Chondrocyte (in vitro differentiated cells): ENCODE measurements at regions not wholly inside any gene's neighbourhood (a gene's known extent, or its start where the extent isn't known, plus 50 kb on each side); places are given as distances from the start of the nearest gene placed in this dataset.

Source experiments
- DNase-seq: peaks from one replicate; pipeline ENCODE4 v3.0.0; 2021; ENCODE audit warnings: mixed read lengths, low spot score
- H3K27ac Mint-ChIP-seq: one replicate; pipeline ENCODE4 v1.8.0; 2021; ENCODE audit warnings: mild to moderate bottlenecking, moderate library complexity, mixed read lengths; ENCODE audit not compliant: unreplicated experiment
- H3K27me3 Mint-ChIP-seq: 2 replicates; pipeline ENCODE4 v1.8.0; 2021; ENCODE audit warnings: low read depth, mixed read lengths
- H3K36me3 Mint-ChIP-seq: 2 replicates; pipeline ENCODE4 v1.8.0; 2021; ENCODE audit warnings: low read depth, mixed read lengths
- H3K4me1 Mint-ChIP-seq: 2 replicates; pipeline ENCODE4 v1.8.0; 2021; ENCODE audit warnings: low read depth, mild to moderate bottlenecking, mixed read lengths
- H3K4me3 Mint-ChIP-seq: one replicate; pipeline ENCODE4 v1.8.0; 2021; ENCODE audit warnings: mild to moderate bottlenecking, moderate library complexity, mixed read lengths; ENCODE audit not compliant: unreplicated experiment
- H3K9me3 Mint-ChIP-seq: 2 replicates; pipeline ENCODE4 v1.8.0; 2021; ENCODE audit warnings: low read depth, mixed read lengths
- TF ChIP-seq, protein P1 (sequence below): fragments of 200-600 bp; sonication (generic); IDR thresholded peaks from 2 replicates; pipeline ENCODE4 v1.5.0; 2021; ENCODE audit warnings: antibody characterized with exemption, mild to moderate bottlenecking, moderate library complexity

DNA sequence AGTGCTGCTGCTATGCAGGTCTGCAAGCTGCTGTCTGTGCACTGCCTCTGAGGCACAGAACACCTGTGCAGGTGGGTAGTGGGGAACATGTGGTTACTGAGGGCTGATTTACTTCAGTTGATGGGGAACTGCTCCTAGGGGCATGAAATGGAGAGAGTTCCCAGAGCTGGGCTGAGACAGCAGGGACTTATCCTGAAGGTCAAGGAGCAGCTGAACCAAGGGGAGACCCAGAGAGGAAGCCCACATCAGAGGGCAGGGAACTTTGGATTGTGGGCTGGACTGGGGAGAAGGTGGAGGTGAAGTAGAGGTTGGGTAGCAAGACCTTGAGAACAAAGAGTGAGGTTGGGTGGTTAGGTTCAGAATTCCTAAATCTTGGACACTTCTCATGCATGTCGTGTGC lies 311.9 kb downstream of the AACS start:
- Mint-ChIP-seq H3K4me3 (no peak overlapping the region), H3K27ac (no peak overlapping the region), H3K9me3 (peaks cover 20% of the 10 kb centered on the region), H3K4me1 (no peaks in the 10 kb centered on the region), H3K36me3 (no peaks in the 10 kb centered on the region), H3K27me3 (no peaks in the 10 kb centered on the region)
- no peak for DNase-seq
- TF ChIP-seq, protein P1, sequence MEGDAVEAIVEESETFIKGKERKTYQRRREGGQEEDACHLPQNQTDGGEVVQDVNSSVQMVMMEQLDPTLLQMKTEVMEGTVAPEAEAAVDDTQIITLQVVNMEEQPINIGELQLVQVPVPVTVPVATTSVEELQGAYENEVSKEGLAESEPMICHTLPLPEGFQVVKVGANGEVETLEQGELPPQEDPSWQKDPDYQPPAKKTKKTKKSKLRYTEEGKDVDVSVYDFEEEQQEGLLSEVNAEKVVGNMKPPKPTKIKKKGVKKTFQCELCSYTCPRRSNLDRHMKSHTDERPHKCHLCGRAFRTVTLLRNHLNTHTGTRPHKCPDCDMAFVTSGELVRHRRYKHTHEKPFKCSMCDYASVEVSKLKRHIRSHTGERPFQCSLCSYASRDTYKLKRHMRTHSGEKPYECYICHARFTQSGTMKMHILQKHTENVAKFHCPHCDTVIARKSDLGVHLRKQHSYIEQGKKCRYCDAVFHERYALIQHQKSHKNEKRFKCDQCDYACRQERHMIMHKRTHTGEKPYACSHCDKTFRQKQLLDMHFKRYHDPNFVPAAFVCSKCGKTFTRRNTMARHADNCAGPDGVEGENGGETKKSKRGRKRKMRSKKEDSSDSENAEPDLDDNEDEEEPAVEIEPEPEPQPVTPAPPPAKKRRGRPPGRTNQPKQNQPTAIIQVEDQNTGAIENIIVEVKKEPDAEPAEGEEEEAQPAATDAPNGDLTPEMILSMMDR, result no peak

DNA sequence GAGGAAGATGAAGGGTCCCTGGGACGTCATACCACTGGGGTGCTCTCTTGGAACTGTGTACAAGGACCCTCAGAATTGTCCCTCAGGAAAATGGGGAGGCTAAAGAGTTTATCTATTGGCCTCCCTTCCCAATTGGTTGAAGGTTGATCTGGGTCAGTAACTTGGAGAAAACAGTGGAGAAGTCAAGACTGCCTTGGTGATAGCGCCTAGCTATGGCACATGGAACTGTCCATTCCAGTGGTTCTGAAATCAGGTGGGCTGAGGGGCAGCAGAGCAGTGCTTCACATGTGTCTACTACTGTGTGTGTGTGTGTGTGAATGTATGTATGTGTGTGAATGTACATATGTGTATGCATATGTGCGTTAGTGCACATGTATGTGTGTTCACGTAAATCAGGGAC lies 316.1 kb downstream of the AACS start:
- TF ChIP-seq, protein P1, result no peak
- H3K4me1 Mint-ChIP-seq, result no peaks in the 10 kb centered on the region

DNA sequence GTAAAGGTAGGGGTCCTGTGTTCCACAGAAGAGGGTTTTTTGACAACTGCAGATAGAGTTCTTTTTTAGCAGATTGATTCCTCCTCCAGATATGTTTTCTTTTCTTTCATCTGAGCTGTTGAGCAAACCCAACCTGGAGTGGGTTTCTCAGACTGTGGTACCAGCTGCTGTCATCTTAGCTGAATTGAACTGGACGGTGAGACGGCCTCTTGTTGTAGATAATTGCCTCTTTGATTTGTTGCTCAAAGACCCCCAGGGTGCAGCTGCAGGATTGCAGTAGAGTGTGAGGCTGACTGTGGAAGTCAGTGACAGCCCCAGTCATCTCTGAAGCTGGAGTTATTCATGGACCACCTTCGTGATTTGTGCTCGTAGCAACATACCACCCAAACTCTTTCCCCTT lies 317.7 kb downstream of the AACS start:
- H3K27ac Mint-ChIP-seq, result no peak overlapping the region
- no peaks in the 10 kb centered on the region for H3K36me3 Mint-ChIP-seq
- TF ChIP-seq, protein P1, result no peak
- H3K9me3 Mint-ChIP-seq, result peaks cover 16% of the 10 kb centered on the region
- no peaks in the 10 kb centered on the region for H3K27me3 Mint-ChIP-seq
- no peak for DNase-seq
- no peak overlapping the region for H3K4me3 Mint-ChIP-seq
- no peaks in the 10 kb centered on the region for H3K4me1 Mint-ChIP-seq

More for the DNA sequence above, 316.1 kb downstream of the AACS start:
- Mint-ChIP-seq H3K27me3 (no peaks in the 10 kb centered on the region), H3K4me3 (no peak overlapping the region), H3K36me3 (no peaks in the 10 kb centered on the region), H3K27ac (no peak overlapping the region), H3K9me3 (peaks cover 20% of the 10 kb centered on the region)
- no peak for DNase-seq

DNA sequence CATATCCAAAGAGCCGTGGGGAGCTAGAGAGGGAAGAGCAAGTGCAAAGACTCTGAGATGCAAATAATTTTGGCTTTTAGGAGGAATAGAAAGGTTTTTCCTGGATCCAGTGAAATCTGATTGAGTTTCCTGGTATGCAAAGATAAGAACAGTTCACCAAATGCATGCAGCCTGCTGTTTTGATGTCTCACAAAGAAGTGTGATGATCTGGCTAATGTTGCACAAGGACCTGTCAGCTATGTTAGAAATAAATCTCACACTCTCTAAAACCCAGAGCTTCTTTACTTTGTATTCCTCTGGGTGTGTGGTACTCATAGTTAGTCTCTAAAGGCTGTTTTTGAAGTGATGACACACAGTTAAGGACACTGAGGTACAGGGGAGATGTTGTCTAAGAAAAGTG lies 321.4 kb downstream of the AACS start:
- H3K36me3 Mint-ChIP-seq, result no peaks in the 10 kb centered on the region
- TF ChIP-seq, protein P1, result no peak
- no peak overlapping the region for H3K27ac Mint-ChIP-seq
- H3K9me3 Mint-ChIP-seq, result no peaks in the 10 kb centered on the region
- H3K4me1 Mint-ChIP-seq, result no peaks in the 10 kb centered on the region
- DNase-seq, result no peak
- no peaks in the 10 kb centered on the region for H3K27me3 Mint-ChIP-seq
- no peak overlapping the region for H3K4me3 Mint-ChIP-seq

DNA sequence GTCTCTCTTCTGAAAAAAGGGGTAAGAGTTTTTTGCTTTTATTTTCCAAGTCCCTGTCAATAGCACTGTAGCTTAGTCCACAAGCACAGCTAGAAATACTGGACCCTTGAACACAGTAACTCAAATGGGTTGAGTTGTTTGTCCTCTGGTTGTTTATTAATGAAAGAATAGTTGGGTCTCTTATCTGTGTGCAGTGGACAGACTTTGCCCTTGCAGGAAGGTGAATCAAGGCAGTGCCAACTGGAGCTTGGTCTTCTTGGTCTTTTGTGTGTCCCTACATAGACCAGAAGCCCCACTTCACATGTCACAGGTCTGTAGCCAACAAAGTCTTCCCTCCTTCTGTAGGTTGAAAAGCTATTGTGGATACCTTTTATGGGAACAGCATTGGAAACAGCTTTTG lies 322.0 kb downstream of the AACS start:
- H3K4me3 Mint-ChIP-seq, result no peak overlapping the region
- no peaks in the 10 kb centered on the region for H3K36me3 Mint-ChIP-seq
- no peaks in the 10 kb centered on the region for H3K27me3 Mint-ChIP-seq
- no peak overlapping the region for H3K27ac Mint-ChIP-seq
- DNase-seq, result no peak
- H3K4me1 Mint-ChIP-seq, result no peaks in the 10 kb centered on the region
- TF ChIP-seq, protein P1, result no peak
- no peaks in the 10 kb centered on the region for H3K9me3 Mint-ChIP-seq
